CD1c-positive myeloid dendritic cell (primary cell): ENCODE measurements at regions not wholly inside any gene's neighbourhood (a gene's known extent, or its start where the extent isn't known, plus 50 kb on each side); places are given as distances from the start of the nearest gene placed in this dataset.
"Not testable (repeated sequence)": the region's sequence is repeated elsewhere in the genome, so short reads cannot be mapped to it uniquely, and the experiment has no call there.

Source experiments
- DNase-seq: peaks from one replicate; pipeline ENCODE4 v3.0.0-alpha.2; 2016; ENCODE audit errors: extremely low spot score

- no peak for DNase-seq
Observed at GRCh38 chr12:92398565-92399309, 253.1 kb upstream of the BTG1 start.

GRCh38 chr12:92396647-92397252 is 251.1 kb upstream of the BTG1 start:
- DNase-seq: no peak

GRCh38 chr12:92395322-92395721 is 249.7 kb upstream of the BTG1 start:
- no peak for DNase-seq

- no peak for DNase-seq
Observed at GRCh38 chr12:92394895-92395294, 249.2 kb upstream of the BTG1 start.

GRCh38 chr12:92393504-92393903 is 247.9 kb upstream of the BTG1 start:
- no peak for DNase-seq

- not testable (repeated sequence) for DNase-seq
Observed at GRCh38 chr12:92391726-92392125, 246.1 kb upstream of the BTG1 start.

- no peak for DNase-seq
Observed at GRCh38 chr12:92389466-92389865, 243.8 kb upstream of the BTG1 start.

- DNase-seq: no peak
Observed at GRCh38 chr12:92385296-92385695, 239.7 kb upstream of the BTG1 start.

GRCh38 chr12:92384571-92384970 is 238.9 kb upstream of the BTG1 start:
- no peak for DNase-seq

- DNase-seq: no peak
Observed at GRCh38 chr12:92382383-92382878, 236.8 kb upstream of the BTG1 start.

GRCh38 chr12:92381856-92382255 is 236.2 kb upstream of the BTG1 start:
- no peak for DNase-seq

- DNase-seq: peak; percentile 23
Observed at GRCh38 chr12:92378682-92379479, 233.2 kb upstream of the BTG1 start.

GRCh38 chr12:92375504-92375903 is 229.9 kb upstream of the BTG1 start:
- DNase-seq: not testable (repeated sequence)

- DNase-seq: no peak
Observed at GRCh38 chr12:92370828-92371227, 225.2 kb upstream of the BTG1 start.

GRCh38 chr12:92369636-92370035 is 224.0 kb upstream of the BTG1 start:
- no peak for DNase-seq

GRCh38 chr12:92369056-92369455 is 223.4 kb upstream of the BTG1 start:
- DNase-seq: no peak

GRCh38 chr12:92365836-92366235 is 220.2 kb upstream of the BTG1 start:
- no peak for DNase-seq

GRCh38 chr12:92365333-92365732 is 219.7 kb upstream of the BTG1 start:
- no peak for DNase-seq

- DNase-seq: peak; percentile 67
Observed at GRCh38 chr12:92363295-92364146, 217.9 kb upstream of the BTG1 start.

- DNase-seq: no peak
Observed at GRCh38 chr12:92362785-92363184, 217.1 kb upstream of the BTG1 start.

GRCh38 chr12:92362126-92362525 is 216.5 kb upstream of the BTG1 start:
- no peak for DNase-seq

- peak; percentile 18 for DNase-seq
Observed at GRCh38 chr12:92360543-92360942, 214.9 kb upstream of the BTG1 start.
